ENCODE measurements at regions not wholly inside any gene's neighbourhood (a gene's known extent, or its start where the extent isn't known, plus 50 kb on each side); places are given as distances from the start of the nearest gene placed in this dataset.

DNA sequence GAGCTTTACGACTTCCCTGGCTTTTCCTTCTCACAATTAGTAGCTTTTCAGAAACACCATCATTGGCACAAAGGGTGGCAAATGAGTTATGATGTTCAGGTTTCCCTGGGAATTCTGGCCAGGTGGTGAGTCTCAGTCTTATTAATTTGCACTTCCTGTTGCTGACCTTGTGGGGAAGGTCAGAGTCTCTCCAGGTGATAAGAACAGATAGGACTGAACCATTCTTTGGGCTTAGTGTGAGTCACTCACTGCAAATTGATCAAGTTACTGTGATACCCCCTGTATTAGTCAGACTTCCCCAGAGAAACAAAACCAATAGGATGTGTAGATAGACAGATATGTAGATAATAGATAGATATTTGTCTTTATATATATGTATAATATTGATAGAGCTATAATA lies 53.8 kb upstream of the RANBP3L start:
- no peak for DNase-seq

DNA sequence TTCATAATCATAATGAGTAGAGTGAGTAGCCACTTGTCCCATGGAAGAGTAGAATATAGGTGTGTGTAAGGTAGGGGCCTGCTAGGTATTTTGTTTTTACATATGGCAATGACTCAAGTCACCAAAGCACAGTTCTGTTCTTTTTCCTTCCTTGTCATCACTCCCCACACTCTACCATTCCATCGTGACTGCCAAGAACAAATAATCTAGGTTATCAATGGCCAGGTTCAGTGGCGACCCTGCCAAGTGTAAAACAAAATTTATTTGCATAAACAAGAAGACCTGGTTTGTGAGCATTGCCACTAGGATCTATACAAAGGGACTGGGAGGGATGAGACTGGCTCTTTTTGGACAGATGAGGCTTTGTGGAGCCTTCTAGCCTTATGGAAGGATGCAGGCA lies 55.2 kb upstream of the RANBP3L start:
- DNase-seq, result peak in 1 of 2 experiments; percentile 38

DNA sequence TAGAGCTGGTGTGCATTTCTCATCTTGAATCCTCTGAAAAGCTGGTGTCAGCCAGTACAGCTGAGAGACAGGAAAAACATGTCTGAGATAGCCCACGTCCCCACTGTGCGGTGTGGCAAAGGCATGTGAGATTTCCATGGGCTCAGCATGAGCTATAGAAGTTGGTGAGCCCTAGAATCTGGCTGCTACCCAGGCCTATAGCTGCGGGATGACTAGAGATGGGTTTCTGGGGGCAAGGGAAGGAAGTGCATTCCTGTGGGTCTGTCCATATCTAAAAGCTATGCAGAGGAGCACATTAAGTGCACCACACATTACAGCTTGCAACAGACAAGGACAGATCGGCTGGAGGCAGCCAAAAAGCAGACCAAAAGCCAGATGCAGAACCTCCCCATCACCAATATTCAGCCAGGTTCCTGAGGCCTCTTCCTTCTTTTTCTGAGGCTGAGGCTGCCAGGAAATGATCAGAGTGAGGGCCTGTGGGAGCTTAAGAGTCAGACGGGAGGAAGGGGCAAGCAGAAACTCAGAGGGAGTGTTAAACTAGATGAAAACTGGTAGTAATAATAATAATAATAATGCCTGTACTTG lies 55.8 kb upstream of the RANBP3L start:
- DNase-seq, result no peak

DNA sequence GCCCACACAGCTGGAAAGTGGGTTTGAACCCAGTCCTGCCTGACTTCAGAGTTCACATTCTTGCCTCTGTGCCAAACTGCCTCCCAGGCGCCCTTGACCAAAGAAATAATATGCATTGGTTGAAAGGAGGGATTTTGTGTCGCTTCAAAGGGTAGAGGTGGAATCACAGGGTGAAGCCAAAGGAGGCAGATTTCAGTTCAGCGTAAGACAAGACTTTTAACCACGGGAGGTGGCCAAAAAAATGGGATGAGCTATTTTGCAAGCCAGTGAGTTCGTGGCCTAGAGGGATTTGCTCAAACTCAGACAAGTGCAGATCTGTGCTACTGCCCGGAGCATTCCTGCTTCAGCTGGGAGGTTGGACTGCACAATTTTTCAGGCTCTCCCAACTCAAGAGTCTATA lies 57.6 kb upstream of the RANBP3L start:
- DNase-seq, result no peak

DNA sequence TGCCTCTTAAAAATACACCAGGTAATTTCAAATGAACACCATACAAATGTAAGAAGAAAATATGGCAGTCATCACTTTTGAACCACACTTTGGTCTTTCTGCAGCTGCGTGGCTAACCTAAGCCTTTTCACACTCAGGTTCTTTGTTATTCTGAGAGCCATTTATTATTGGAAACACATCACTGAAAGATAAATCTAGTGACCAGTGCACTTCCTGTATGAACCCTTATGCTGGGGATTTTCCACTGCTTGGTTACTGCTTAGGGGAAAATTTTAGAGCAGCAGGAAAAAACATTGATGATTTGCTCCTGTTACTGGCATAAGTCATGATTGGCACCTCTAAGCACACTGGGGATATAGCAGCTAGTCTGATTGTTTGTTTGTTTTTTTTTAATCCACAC lies 58.6 kb upstream of the RANBP3L start:
- DNase-seq, result no peak

DNA sequence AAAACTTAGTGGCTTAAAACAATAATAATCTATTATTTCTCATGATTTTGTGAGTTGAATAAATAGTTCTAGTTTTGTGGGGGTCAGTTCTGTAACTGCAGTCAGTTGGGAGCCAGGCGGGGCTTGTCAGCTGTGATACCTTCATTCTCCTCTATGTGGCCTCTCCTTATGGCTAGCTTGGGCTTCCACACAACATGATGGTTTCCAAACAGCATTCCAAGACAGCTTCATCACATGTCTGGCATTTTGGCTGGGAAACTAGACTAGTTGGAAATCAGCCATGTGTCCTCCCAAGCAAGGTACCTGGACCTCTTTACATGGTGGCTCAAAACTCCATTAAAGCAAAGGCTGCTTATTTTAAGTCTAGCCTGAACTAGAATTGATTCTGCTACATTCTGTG lies 61.4 kb upstream of the RANBP3L start:
- DNase-seq, result no peak

DNA sequence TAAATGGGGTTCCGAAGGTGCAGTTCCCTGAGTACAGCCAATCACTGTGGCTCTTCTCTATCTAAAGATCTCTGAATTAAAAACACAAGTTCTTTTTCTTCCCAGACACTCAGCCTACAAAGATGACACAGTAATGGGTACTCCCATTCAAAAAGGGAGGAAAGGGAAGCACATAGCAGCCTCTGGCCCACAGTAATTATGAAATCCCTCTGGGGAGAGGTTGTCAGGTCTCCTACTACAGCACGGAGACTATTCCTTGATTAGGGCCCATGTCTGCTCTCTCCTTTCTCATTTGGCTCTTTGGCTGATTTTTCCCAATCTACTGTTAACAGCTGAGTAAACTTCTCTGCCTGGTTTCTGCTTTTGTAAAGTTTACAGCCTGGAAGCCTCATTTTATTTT lies 62.0 kb upstream of the RANBP3L start:
- DNase-seq, result no peak

DNA sequence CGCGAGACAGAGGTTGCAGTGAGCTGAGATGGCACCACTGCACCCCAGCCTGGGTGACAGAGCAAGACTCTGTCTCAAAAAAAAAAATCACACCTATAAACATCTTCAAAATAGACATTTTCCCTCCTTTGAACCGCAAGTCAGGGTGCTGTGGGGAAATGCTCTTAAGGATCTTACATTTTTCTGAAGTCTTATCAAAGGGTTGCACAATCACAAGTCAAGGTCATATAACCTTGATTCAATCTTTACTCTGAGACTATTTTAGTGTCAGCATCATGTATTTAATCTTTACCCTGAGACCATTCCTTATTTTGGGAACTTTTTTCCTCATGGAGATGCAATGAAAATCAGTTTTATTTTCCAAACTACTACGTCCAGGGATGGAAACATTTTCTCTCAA lies 62.8 kb upstream of the RANBP3L start:
- DNase-seq, result no peak

DNA sequence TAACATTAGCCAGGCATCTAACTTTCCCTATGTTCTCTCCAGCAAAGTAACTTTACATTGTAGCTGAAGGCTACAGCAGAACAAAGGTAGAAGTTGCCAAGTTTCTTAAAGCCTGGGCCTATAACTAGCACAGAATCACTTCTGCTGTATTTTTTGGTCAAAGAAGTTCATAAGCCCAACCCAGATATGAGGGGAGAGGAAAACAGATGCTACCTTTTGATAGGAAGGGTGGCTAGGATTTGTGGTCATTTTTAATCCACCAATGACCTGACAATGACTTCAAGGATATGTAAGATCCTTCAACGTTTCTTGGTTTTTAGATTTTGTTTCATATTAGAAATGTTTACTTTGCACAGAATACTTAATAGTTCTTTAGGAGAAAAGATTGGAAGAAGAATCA lies 64.2 kb upstream of the RANBP3L start:
- DNase-seq, result no peak

DNA sequence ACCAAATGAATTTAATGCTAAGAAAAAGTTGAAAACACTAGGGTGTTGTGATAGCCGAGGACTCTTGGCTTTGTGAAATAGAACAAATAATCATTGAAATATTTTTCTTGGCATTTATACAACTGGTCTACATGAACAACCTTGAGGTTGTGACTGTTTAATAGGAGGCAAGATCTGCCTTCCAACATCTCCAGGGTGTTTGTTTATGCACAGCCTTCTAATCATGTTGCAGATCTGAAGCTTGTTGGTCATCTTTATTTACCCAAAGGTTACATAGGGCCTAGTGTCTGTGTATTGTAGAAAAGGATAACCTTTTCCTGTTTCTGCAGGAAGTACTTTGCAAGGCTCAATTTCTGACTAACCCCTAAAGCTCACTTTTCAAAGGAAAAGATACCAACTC lies 65.2 kb upstream of the RANBP3L start:
- DNase-seq, result no peak

DNA sequence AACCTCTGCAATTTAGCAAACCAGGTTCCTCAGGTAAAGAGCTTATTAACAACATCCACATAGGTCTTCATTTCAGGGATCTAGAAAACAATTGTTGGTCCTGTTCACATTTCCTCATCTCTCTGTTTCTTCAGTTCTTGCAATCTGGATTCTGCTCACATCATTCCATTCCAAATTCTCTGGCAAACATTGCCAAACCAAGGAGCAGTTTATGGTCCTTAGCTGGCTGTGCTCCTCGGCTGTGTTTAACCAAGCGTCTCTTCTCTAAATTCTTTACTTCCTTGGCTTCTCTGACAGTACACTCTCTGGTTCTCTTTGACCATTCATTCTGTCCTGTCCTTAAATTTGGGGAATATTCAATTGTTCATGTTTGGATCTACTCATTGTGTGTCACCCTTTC lies 65.8 kb upstream of the RANBP3L start:
- no peak for DNase-seq

DNA sequence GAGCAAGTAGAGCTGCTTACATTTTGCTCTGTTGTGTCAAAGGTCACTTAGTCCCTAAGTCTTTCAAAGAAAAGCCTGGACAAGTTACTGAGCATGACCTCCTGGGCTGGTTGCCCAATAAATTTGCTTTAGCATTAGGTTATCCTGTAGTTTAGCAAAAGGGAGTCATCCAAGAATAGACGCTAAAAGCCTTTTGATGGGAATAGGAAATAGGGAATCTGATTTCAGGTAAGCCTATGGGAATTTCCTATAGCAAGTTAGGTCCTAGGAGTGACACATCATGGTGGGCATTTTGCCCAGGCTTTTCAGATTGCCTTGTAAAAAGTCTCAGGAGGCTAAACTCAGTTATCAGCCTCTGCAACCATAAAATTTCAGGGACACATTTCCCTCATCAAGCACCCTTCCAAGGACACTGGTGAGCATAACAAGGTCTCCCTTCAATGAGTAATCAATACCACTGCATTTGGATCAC lies 67.6 kb upstream of the RANBP3L start:
- DNase-seq, result no peak

DNA sequence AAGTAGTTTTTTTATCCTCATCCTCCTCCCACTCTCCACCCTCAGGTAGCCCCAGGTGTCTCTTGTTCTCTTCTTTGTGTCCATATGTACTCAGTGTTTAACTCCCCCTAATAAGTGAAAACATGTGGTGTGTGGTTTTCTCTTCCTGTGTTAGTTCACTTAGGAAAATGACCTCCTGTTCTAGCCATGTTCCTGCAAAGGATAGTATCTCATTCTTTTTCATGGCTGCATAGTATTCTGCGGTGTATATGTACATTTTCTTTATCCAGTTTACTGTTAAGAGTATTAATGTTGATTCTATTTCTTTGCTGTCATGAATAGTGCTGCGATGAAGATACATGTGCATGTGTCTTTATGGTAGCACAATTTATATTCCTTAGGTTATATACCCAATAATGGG lies 68.4 kb upstream of the RANBP3L start:
- no peak for DNase-seq

DNA sequence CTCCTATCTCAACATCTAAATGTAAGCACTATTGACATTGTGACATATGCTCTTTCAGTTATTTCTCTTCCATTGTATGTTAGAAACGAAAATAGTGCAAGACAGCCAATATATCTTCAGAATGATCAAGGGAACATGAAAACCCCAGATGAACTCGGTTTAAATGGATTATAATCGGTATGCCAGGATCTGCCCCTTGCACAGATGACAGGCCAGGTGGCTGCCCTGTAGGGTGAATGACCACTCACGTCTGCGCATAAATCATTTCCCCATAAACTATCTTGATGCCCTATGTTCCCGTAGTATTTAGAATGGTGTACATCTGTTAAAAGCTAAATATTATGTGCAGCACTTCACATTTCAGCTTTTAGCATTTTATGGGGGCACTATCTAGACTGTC lies 69.7 kb upstream of the RANBP3L start:
- DNase-seq, result no peak

DNA sequence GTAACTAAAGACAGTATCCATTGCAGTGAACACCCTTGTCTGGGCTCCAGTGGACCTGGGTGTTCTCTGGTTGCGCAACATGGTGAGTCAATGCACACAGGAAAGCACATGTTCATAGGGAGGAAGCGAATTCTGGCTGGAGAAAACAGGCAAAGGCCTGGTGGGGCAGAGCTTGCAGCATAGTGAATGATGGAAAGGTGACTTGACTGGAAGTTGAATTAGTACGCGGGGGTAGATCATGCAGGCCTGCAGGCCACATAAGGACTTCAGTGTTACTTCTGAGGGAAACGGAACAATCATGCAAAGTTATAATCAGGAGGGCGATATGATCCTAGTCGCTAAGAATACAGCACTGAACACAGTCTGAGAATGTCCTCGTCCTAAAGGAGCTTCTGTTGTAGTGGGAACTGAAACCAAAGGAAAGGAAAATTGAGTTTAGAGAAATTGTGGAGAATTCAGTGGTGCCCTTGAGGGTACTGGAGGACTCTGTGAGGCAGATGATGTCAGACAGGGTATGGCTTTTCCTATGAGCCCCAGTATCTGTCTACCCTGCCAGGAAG lies 71.9 kb upstream of the RANBP3L start:
- no peak for DNase-seq

DNA sequence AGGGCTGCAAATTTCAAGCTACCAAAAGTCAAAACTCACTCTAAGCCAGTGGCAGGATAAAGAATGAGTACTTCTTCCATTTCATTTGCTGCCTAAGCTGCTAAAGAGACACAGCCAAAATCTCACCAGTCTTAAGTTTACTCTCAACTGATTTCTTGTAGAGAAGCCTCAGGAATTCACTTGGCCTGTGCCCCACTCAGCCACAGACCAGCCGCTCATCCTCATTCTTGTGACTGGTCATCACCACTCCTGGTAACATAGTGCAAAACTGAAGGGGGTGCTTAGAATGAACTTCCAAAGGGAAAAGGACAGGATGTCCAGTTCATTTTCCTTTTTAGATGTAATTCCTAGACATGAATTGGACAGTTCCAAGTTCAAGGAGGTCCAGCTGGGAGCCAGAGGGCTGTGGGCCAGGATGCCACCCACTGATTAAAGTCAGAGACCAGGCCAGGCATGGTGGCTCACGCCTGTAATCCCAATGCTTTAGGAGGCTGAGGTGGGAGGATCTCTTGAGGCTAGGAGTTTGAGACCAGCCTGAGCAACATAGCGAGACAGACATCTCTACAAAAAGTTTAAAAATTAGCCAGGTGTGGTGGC lies 72.7 kb upstream of the RANBP3L start:
- no peak for DNase-seq

DNA sequence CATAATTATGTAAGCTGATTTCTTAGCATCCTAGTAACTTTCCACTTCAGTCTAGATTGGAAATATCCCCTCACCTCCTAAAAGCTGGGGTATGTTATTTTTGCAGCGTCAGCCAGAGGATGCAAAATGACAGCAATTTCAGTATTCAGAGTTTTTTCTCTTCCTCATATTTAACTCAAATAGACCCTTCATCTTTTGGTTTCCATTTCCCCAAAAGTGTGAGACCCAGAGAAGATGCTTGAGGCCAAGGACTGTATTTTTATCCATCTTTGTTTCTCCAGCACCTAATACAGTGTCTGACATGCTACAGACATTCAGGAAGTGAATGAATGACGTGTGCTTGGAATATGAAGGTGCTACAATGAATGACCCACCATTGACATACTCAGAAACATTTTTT lies 75.5 kb upstream of the RANBP3L start:
- no peak for DNase-seq

DNA sequence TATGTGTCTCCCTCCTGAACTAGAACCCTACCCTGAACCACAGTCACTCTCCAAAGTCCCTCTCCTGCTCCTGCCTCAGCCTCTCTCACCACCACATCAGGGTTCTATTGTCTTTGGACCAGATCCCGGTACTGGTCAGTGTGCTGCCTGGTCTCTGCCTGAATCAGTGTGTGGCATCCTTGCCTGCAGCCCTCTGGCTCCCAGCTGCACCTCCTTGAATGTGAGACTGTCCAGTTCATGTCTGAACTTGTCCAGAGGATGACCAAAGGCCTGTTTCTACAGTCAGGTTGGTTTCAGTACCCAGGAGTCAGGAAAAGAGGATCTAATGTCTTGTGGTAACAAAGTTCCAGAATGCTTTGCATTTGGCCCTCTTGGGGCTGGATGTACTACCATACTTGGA lies 76.8 kb upstream of the RANBP3L start:
- DNase-seq, result no peak

DNA sequence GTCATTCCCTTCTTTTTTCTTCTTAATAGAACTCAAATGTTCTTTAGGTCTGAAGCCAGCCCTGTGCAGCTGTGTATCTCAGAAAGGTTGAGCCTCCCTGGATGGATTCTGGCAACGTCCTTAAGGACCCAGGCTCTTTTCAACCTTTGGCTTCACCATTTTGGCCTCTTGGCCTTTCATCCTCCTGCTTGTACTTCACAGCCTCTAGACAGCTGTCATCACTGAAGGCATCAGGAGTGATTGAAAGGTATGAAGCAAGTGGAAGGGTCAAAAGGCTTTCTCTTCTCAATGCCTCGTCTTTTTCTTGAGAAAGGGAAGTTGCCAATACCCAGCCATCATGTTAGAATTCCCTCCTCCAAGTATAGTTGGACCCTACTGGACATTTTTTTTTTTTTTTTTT lies 81.2 kb upstream of the RANBP3L start:
- no peak for DNase-seq

DNA sequence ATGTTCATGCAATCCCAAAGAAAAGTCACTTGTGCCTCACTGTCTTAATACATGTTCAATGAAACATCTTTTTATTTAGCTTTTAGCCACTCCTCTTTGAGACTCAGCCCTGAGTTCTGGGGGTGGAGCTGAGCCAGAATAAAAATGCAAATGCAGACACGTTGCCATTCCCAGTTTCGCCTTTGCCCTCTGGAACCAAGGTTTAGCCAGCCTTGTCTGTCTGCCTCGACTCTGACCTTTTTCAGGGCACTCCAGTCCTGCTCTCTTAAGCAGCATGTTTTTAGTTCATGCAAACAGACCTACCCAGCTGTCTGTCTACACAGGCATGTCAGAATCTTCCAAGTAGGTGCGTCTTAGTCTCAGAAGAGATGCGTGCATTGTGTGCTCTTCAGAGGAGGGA lies 82.2 kb upstream of the RANBP3L start:
- DNase-seq, result peak in 1 of 2 experiments; percentile 16

DNA sequence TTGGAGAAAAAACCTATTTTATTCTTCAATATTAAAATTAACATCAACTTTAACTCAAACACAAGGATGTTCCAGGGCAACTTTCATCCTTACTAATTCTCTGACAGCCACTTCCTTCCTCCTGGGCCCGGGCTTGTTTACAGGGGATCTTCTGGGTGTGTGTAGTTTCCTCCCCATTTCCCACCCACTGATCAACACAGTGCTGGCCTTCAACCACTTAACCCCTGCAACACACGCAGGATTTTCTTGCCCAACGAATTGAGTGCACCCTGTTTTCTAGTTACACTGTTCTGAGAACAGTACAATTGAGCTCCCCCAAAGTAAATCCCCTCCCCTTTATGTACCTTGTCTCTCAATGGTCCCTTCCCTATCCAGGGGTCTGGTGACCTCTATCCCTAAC lies 83.1 kb upstream of the RANBP3L start:
- DNase-seq, result no peak

DNA sequence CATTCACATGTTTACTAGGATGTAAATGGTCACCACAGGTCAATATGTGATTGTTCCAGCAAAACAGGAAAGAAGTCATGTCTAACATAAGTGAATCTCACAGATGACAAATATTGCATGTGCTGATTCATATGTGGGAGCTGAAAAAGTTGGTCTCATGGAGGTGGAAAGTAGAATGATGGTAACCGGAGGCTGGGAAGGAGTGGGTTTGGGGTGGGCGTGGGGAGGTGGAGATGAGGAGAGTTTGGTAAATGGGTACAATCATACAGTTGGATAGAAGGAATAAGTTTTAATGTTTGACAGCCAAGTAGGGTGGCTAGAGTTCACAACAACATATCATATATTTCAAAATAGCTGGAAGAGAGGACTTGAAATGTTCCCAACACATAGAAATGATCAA lies 83.8 kb upstream of the RANBP3L start:
- no peak for DNase-seq

DNA sequence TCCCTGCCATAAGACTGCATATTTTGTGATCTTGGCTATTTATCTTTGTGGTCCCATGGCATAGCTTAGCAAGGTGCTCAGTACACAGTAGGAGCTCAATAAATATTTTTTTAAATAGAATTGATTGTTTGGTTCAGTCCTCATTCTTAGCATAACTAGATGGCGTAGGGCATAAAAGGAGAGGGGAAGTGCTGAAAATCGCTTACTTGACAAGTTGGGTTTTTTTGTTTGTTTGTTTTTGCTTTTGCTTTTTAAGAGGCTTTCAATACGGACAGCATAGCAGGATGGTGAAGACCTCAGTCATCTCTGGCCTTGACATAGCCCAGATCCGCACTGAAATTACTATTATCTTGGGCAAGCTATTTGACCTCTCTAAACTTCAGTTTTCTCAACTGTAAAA lies 86.6 kb upstream of the RANBP3L start:
- DNase-seq, result no peak

DNA sequence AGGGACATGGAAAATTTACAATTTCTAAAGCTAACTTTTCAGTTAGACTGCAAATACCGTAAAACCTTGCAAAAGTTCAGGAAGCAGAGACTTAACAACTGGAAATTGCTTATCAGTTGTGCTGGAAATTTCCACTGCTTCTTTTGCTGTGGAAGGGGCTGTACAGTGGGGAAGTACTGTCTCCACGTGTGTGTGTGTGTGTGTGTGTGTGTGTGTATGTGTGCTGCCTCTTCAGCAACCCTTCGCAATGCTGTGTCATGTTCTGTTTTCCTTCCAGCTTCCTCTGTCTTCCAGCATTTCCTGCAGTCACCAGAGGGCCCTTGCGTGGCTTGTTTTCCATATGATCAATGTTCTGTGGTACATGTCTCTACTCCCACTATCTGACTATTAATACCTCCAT lies 87.5 kb upstream of the RANBP3L start:
- no peak for DNase-seq

DNA sequence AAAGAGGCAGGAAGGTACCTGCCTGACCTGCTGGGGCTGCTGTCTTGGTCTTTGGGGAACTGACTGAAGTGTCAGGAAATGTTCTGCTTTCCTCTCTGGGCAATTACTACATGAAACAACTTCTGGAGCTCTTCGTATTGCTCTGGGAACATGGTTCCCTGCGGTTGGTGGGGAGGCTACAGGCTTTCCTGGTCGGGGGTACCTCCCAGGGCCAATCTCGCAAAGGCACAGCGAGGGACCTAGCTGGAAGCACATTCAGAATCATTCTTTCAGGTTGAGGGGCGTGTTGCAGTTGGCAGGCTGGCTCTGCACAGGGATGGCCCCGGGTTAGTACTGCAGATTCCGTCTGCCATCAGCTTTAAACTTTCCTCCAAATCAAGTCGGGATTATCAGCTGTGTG lies 88.9 kb upstream of the RANBP3L start:
- no peak for DNase-seq
